ENCODE measurements at regions not wholly inside any gene's neighbourhood (a gene's known extent, or its start where the extent isn't known, plus 50 kb on each side); places are given as distances from the start of the nearest gene placed in this dataset.
"Not testable (repeated sequence)": the region's sequence is repeated elsewhere in the genome, so short reads cannot be mapped to it uniquely, and the experiment has no call there.

DNA sequence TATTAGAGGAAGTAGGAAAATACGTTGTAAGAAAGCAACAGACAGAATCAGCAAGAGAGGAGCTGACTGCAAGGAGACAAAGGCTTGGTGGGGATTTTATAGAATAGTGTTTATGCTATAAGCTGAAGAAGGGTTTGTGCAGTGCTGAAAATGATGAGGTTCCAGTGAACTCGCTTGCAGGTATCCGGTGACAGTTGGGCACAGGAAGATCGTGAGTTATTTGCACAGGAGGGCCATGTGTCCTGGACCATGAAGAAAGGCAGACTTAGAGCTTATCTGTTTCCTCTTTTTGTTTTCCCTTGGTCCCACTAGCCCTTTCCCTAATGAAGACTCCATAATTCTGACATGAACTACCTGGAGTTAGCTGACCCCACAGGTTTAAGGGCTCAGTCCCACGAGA is 61.4 kb downstream of the NXNL2 start:
- no peak for FAIRE-seq
- no peak for TF ChIP-seq POLR2AphosphoS5 (IDR thresholded peaks at IDR 0.05; ENCODE audit: low read depth, low read length)
- no peak for TF ChIP-seq TAF1 (IDR thresholded peaks at IDR 0.05; ENCODE audit: borderline replicate concordance, low read depth, low read length)
- no peak for TF ChIP-seq POLR2A (IDR thresholded peaks at IDR 0.05; ENCODE audit: low read depth, low read length)
- DNase-seq (ENCODE audit: insufficient read length), result no peak

DNA sequence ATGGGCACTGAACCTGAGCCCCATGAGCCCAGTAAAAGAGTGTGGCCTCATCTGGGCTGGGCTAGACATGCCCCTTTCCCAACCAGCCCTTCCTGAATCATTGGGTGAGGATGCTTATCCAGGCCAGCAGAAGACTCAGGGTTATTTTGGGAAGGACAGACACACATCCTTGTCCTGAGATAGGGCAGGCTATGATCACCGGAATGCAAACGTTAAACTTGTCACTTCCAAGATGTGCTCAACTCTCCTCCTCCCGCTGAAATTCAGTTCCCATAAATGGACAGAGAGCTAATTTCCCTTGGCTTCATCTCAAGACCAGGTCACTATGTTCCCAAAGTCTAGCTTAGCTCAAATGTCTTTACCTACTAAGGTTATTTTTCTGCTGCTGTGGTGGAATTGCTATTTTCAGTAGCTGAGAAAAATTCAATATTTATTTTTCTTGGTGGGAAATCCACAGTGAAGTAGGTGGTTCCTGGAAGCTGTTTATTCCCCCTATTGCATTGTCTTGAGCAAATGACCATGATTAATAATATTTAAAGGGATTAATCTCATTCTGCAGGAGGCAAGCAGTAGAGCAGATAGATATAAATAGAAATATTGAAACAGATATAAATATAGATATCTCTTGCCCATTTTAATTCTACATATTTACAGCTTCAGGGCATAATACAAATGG is 70.0 kb downstream of the NXNL2 start:
- DNase-seq (ENCODE audit: insufficient read length) (no peak), FAIRE-seq (no peak)
- TF ChIP-seq POLR2A (IDR thresholded peaks at IDR 0.05; ENCODE audit: low read depth, low read length) (no peak), TAF1 (IDR thresholded peaks at IDR 0.05; ENCODE audit: borderline replicate concordance, low read depth, low read length) (no peak), POLR2AphosphoS5 (IDR thresholded peaks at IDR 0.05; ENCODE audit: low read depth, low read length) (no peak)

DNA sequence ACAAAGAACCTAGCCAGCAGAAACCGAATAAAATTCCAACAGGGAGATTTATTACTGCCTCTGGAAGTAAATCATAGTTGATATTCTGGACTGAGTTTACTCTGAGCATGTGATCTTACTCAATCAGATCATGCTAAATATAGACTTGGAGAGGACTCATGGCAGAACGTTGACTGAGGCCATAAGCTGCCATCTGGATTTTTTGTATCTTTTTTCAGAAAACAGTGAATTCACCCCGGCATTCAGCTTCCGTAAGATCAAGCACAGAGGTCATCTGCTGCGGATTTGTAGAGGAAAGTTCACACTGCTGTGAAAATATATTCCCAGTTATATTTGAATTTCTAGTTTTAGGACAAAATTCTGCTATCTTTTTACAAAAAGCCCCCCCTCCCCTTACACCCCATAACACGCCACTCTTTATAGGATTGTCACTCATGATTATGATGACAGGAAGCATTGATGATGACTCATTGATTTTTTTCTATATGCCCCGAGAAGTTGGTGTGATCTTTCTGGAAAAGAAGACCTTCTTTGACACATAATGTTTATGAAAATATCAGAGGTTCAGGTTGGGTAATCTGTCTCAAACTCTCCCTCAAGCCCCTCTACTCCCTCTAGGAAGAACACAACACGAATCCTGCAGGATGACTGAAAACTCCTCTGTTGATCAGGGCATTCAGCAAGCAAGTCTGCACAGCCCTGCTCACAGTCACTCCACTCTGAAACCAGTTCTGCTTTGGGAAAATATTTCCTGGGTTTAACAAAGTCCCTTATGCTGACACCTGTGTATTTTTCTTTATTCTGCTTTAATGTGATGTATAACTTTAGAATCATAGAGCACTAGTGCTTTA is 70.8 kb downstream of the NXNL2 start:
- FAIRE-seq, result no peak
- DNase-seq (ENCODE audit: insufficient read length), result no peak
- no peak for TF ChIP-seq TAF1 (IDR thresholded peaks at IDR 0.05; ENCODE audit: borderline replicate concordance, low read depth, low read length)

DNA sequence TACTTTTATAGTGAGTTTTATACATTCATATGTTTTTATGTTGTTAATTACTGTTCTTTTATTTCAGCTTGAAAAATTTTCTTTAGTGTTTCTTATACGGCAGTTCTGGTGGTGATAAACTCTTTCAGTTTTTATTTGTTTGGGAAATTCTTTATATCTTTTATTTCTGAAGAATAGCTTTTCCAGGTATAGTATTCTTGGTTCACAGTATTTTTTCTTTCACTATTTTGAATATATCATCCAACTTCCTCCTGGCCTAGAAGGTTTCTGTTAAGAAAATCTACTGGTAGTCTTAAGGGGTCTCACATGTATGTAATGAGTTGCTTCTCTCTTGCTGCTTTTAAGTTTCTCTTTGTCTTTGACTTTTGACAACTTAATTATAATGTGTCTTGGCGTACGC is 79.4 kb downstream of the NXNL2 start:
- no peak for TF ChIP-seq POLR2AphosphoS5 (IDR thresholded peaks at IDR 0.05; ENCODE audit: low read depth, low read length)
- TF ChIP-seq TAF1 (IDR thresholded peaks at IDR 0.05; ENCODE audit: borderline replicate concordance, low read depth, low read length), result no peak
- no peak for TF ChIP-seq POLR2A (IDR thresholded peaks at IDR 0.05; ENCODE audit: low read depth, low read length)
- no peak for FAIRE-seq
- DNase-seq (ENCODE audit: insufficient read length), result no peak

DNA sequence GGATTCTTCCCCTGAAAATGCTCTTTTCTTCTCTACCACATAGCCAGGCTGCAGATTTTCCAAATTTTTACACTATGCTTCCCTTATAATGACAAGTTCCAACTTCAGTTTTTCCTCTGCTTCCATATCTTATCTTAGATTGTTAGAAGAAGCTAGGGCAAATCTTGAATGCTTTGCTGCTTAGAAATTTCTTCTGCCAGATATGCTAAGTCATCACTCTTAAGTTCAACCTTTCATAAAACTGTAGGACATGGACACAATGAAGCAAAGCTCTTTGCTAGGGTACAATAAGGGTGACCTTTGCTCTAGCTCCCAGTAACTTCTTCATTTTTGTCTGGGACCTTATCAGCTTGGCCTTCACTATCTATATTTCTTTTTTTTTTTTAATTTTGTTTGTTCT is 88.7 kb downstream of the NXNL2 start:
- no peak for DNase-seq (ENCODE audit: insufficient read length)
- no peak for FAIRE-seq
- TF ChIP-seq POLR2AphosphoS5 (IDR thresholded peaks at IDR 0.05; ENCODE audit: low read depth, low read length), result no peak
- TF ChIP-seq TAF1 (IDR thresholded peaks at IDR 0.05; ENCODE audit: borderline replicate concordance, low read depth, low read length), result no peak
- no peak for TF ChIP-seq POLR2A (IDR thresholded peaks at IDR 0.05; ENCODE audit: low read depth, low read length)

DNA sequence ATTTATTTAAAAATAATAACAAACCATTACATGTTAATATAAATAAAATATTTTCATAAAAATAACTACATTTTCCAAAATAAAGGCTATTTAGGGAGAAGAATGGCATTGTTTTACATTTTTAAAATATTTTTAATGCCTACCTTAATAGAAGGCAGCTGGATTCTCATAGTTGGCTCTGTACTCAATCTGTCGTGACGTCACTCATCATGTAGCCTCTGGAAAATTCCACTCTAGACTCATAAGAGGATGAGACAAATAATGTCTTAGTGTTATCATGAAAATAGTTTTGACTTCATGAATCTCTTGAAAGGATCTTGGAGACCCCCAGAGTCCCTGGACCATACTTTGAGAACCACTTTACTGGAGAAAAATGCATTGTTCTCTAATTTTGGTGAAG is 93.1 kb downstream of the NXNL2 start:
- no peak for TF ChIP-seq POLR2A (IDR thresholded peaks at IDR 0.05; ENCODE audit: low read depth, low read length)
- no peak for TF ChIP-seq POLR2AphosphoS5 (IDR thresholded peaks at IDR 0.05; ENCODE audit: low read depth, low read length)
- TF ChIP-seq TAF1 (IDR thresholded peaks at IDR 0.05; ENCODE audit: borderline replicate concordance, low read depth, low read length), result no peak
- no peak for DNase-seq (ENCODE audit: insufficient read length)
- no peak for FAIRE-seq

DNA sequence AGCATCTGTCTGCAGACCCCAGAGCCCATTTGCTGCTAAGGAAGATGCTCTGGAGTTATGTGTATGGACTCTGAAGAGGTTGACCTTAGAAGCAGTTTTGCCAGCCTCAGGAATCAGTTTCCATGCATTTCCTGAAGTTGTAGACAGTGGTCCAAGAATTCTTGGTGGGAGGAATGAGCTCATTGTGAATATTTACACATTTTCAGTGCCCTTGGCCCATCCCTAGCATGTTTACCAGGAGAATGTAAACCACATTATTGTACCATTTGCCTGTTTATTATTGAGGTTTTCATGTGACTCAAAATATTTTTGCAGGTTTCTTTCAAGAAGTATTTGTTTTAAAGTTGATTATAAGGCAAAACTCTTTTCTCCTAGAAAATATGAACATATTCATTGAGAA is 93.8 kb downstream of the NXNL2 start:
- FAIRE-seq (no peak), DNase-seq (ENCODE audit: insufficient read length) (no peak)
- TF ChIP-seq POLR2AphosphoS5 (IDR thresholded peaks at IDR 0.05; ENCODE audit: low read depth, low read length), result no peak
- no peak for TF ChIP-seq TAF1 (IDR thresholded peaks at IDR 0.05; ENCODE audit: borderline replicate concordance, low read depth, low read length)
- no peak for TF ChIP-seq POLR2A (IDR thresholded peaks at IDR 0.05; ENCODE audit: low read depth, low read length)

DNA sequence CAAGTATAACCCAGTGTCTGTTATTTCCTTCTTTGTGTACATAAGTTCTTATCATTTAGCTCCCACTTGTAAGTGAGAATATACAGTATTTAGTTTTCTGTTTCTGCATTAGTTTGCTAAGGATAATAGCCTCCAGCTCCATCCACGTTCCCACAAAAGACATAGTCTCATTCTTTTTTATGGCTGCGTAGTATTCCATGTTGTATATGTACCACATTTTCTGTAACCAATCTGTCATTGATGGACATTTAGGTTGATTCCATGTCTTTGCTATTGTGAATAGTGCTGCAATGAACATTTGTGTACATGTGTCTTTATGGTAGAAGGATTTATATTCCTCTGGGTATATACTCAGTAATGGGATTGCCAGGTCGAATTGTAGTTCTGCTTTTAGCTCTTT is 95.6 kb downstream of the NXNL2 start:
- FAIRE-seq; DNase-seq (ENCODE audit: insufficient read length): not testable (repeated sequence)

DNA sequence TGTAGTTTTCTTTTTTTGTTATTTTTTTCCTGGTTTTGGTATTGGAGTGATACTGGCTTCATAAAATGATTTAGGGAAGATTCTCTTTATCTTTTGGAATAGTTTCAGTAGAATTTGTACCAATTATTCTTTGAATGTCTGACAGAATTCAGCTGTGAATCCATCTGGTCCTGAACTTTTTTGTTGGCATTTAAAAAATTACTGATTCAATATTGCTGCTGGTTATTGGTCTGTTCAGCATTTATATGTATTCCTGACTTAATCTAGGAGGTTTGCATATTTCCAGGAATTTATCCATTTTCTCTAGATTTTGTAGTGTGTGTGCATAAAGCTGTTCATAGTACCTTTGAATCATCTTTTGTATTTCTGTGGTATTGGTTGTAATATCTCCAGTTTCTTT is 100.2 kb downstream of the NXNL2 start:
- FAIRE-seq (no peak), DNase-seq (ENCODE audit: insufficient read length) (no peak)
- no peak for TF ChIP-seq POLR2A (IDR thresholded peaks at IDR 0.05; ENCODE audit: low read depth, low read length)
- no peak for TF ChIP-seq TAF1 (IDR thresholded peaks at IDR 0.05; ENCODE audit: borderline replicate concordance, low read depth, low read length)
- no peak for TF ChIP-seq POLR2AphosphoS5 (IDR thresholded peaks at IDR 0.05; ENCODE audit: low read depth, low read length)

DNA sequence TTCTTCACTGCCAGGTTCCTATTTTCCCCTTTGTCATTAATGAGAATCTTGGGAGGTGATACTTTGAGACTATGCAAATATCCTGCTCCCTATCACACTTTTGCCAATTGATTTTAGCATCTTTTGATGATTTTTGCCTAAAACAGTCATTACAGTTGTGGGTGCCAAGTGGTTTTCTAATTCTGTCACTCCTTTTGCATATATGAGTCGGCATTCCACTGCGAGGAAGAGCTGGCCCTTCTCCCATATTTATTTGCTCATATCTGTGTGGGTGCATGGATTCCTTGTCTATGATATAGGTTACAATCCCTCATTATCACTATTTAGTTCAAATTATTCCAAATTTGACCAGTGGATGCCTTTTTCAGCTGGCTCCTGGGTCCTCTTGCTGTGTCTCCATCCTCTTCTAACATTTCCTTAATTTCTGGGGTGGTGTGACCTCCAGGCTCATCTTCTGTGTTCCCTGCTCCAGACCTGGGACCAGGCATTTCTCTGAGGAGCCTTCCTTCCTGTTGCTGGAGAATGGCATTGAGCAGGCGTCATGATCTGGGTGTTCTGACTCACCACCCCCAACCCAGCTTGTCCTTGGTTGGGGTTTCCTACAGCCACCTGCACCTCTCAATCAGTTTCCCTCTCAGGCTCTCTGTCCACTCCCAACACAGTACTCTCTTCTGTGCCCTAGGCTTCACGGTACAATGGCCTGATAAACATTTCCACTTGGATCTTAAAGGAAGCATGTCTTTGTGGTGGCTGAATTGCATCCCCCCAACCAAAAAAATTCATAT is 106.7 kb downstream of the NXNL2 start:
- FAIRE-seq, result no peak
- DNase-seq (ENCODE audit: insufficient read length), result no peak
- TF ChIP-seq TAF1 (IDR thresholded peaks at IDR 0.05; ENCODE audit: borderline replicate concordance, low read depth, low read length) (no peak), POLR2A (IDR thresholded peaks at IDR 0.05; ENCODE audit: low read depth, low read length) (no peak), POLR2AphosphoS5 (IDR thresholded peaks at IDR 0.05; ENCODE audit: low read depth, low read length) (no peak)

DNA sequence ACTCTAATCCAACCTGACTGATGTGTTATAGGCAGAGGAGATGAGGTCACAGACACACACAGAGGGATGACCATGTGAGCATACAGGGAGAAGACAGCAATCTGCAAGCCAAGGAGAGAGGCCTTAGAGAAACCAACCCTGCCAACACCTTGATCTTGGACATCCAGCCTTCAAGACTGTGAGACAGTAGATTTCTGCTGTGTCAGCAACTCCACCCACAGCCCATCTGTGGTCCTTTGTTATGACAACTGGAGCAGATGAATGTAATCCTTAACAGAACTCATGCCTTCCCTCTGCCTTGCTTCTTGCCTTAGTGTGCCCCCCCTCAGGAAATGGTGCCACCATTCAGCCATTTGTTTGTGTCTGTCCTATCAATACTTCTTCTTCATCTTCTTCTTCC is 107.4 kb downstream of the NXNL2 start:
- TF ChIP-seq TAF1 (IDR thresholded peaks at IDR 0.05; ENCODE audit: borderline replicate concordance, low read depth, low read length) (no peak), POLR2AphosphoS5 (IDR thresholded peaks at IDR 0.05; ENCODE audit: low read depth, low read length) (no peak), POLR2A (IDR thresholded peaks at IDR 0.05; ENCODE audit: low read depth, low read length) (no peak)
- no peak for FAIRE-seq
- DNase-seq (ENCODE audit: insufficient read length), result no peak

DNA sequence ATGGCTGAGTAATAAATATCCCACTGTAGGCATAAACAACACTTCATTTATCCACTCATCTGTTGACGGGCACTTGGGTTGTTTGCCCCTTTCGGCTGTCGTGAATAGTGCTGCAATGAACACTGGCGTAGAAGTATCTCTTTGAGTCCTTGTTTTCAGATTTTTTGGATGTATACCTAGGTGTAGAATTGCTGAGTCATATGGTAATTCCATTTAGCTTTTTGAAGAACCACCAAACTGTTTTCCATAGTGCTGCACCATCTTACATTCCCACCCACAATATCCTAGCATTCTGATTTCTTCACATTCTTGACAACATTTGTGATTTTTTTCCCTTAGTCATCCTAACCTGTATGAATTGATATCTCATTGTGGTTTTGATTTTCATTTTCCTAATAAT is 109.0 kb downstream of the NXNL2 start:
- FAIRE-seq (no peak), DNase-seq (ENCODE audit: insufficient read length) (no peak)
- TF ChIP-seq TAF1 (IDR thresholded peaks at IDR 0.05; ENCODE audit: borderline replicate concordance, low read depth, low read length), result no peak
- TF ChIP-seq POLR2A (IDR thresholded peaks at IDR 0.05; ENCODE audit: low read depth, low read length), result no peak
- TF ChIP-seq POLR2AphosphoS5 (IDR thresholded peaks at IDR 0.05; ENCODE audit: low read depth, low read length), result no peak
